GM18498 (cell line): ENCODE measurements at regions not wholly inside any gene's neighbourhood (a gene's known extent, or its start where the extent isn't known, plus 50 kb on each side); places are given as distances from the start of the nearest gene placed in this dataset.

Experiments used
- ATAC-seq: cut with Tn5 transposase; IDR thresholded peaks from one replicate; pipeline ENCODE4 v1.9.1; 2021; ENCODE audit warnings: mild to moderate bottlenecking, moderate library complexity; ENCODE audit not compliant: unreplicated experiment

- no peak for ATAC-seq
Observed at GRCh38 chr15:70180186-70180875, 82.6 kb upstream of the TLE3 start.

- no peak for ATAC-seq
Observed at GRCh38 chr15:70179309-70179892, 81.7 kb upstream of the TLE3 start.

GRCh38 chr15:70178335-70179084, 80.8 kb upstream of the TLE3 start:
- no peak for ATAC-seq

GRCh38 chr15:70172566-70173225, 75.0 kb upstream of the TLE3 start:
- no peak for ATAC-seq

- no peak for ATAC-seq
Observed at GRCh38 chr15:70172124-70172523, 74.4 kb upstream of the TLE3 start.

GRCh38 chr15:70171256-70171886, 73.7 kb upstream of the TLE3 start:
- ATAC-seq: no peak

DNA sequence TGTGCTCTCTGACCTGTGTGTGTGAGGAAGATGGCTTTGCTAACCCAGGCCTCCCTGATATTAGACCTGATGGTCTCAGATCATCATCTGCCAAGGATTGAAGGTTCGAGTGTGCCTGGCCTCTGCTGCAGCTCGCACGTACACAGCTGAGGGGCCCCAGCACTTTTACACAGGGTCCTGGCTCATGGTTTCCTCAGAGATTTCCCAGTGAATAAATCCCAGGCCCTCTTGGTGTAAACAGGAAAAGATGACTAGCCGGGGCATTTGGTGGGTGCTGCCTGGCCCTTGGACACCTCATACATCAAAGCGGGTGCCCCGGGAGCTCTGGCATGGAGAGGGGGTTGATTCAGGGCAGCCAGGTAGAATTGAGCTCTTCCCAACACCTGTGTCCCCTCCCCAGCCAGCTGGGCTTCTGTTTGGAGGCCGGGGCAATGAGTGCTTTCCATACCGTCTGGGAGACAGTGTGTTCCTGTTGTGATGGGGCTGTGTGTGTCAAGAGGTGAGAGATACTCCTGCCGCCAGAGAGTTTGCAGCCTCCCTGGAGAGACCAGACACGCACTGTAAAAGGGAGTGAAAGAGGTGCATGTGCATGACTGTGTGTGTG, 72.5 kb upstream of the TLE3 start:
- no peak for ATAC-seq

GRCh38 chr15:70169147-70169546, 71.4 kb upstream of the TLE3 start:
- ATAC-seq: no peak

DNA sequence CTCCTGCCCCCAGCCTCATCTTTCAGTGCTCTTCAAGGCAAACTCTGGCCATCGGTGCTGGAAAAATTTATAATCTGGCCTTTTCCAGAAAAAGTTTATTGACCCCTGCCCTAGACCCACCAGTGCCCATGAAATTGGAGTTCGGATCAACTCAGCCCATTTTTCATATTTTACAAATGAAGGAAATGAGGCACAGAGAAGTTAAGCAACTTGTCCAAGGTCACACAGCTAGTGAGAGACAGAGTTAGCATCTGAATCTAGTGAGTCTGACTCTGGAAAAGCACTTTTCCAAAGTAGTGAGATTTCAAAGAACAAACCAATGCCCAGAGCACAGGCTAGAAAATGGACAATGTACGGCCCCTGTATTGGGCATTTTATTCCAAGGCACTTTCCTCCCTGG, 69.4 kb upstream of the TLE3 start:
- ATAC-seq: no peak

DNA sequence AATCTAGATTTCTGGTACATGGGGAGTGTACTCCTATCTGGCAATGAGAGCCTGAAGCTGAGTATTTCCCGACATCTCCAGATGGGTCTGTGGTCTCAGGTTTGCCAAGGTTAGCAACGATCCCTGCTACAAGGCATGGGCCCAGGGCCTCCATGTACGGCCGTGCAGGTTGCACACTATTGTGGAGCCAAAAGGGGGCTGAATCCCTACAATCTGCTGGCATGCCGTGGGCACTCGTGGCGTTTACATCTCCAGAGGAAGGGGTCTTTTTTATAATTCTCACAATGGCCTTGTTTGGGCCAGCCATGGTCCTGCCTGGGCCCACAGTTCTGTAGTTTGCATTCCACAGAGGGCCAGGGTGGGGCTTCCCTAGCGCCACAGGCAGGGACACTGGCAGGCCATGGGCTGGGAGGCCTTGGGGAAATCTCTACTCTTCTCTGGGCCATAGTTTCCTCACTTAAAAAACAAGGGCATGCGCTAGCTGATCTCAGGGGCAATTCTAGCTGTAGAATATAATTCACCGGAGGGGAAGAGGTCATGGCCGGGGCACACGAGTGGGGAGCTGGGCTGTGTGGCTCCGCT, 68.9 kb upstream of the TLE3 start:
- no peak for ATAC-seq

GRCh38 chr15:70165716-70166284, 68.1 kb upstream of the TLE3 start:
- ATAC-seq: no peak

- ATAC-seq: no peak
Observed at GRCh38 chr15:70164910-70165715, 67.4 kb upstream of the TLE3 start.

GRCh38 chr15:70164156-70164900, 66.6 kb upstream of the TLE3 start:
- ATAC-seq: no peak

- ATAC-seq: no peak
Observed at GRCh38 chr15:70160803-70161565, 63.3 kb upstream of the TLE3 start.

DNA sequence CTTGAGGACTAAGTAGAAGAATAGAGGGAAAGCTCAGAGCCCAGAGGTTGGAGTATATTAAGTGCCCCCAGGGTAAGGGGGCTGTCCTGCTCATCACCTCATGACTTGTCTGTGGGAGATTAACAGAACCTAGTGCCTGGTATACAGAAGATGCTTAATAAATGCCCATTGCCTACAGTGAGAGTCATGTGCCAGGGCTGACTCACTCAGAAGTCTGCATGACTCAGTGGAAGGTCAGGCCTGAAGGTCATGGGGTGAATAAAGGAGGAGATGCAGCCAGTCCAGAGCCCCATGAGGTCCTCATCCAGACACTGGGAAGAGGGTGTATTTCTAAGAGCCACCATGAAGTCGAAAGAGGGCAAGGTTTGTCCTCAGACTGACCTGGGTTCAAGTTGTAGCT, 62.5 kb upstream of the TLE3 start:
- no peak for ATAC-seq

- no peak for ATAC-seq
Observed at GRCh38 chr15:70159713-70160009, 61.9 kb upstream of the TLE3 start.

DNA sequence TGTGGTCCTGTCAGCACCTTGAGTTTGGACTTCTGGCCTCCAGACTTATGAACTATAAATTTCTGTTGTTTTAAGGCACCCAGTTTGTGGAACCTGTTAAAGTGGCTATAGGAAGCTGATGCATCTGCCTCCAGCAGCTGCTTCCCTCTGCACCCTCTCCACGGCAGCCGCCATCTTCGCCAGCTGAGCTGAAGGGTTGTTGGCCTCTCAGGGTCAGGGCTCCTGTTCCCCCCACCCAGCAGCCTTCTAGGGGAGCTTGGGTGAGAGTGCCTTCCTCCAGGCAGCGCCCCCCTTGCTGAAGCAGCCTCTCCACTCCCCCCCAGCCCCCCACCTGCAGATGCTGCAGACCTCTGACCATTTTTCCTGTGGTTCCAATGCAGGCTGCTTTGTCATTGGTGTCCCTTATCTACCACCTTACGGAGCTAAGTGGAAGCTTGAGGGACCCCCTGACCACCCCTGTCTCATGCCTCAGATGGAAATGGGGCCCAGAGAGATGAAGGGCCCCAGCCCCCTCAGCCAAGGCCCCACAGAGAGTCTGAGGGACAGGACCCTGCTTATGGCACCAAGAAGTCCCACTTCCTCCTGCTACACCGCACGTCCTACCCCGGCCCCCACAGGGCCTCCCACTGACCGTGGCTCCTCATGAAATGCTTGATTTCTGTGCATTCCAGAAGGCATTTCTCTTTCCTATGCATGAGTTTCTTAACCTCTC, 61.4 kb upstream of the TLE3 start:
- ATAC-seq: no peak
